K562 (cell line): ENCODE measurements at regions not wholly inside any gene's neighbourhood (a gene's known extent, or its start where the extent isn't known, plus 50 kb on each side); places are given as distances from the start of the nearest gene placed in this dataset.

Source experiments
- ARID1B ChIP-seq: fragments of 450-650 bp; IDR thresholded peaks from 2 replicates; pipeline ENCODE4 v1.6.1; 2016; ENCODE audit warnings: antibody characterized with exemption, mild to moderate bottlenecking, inconsistent platforms
- ARID3A ChIP-seq: IDR thresholded peaks from 2 replicates; pipeline ENCODE4 v1.6.1; 2012; ENCODE audit warnings: low read depth, low read length, improper control_type of control experiment, borderline replicate concordance
- BHLHE40 ChIP-seq: IDR thresholded peaks from 2 replicates; pipeline ENCODE4 v1.6.1; 2011; ENCODE audit warnings: low read length, improper control_type of control experiment
- BRD4 ChIP-seq: fragments of 200-600 bp; sonication (generic); IDR thresholded peaks from 2 replicates; pipeline ENCODE4 v1.6.1; 2017; ENCODE audit warnings: inconsistent platforms
- C11orf30 ChIP-seq: fragments of 450-650 bp; IDR thresholded peaks from 2 replicates; pipeline ENCODE4 v1.6.1; 2016; ENCODE audit warnings: low read depth, mild to moderate bottlenecking
- CBFB ChIP-seq: sonication (generic); formaldehyde crosslinking; IDR thresholded peaks from 2 replicates; pipeline ENCODE4 v1.4.0; 2020; ENCODE audit warnings: mild to moderate bottlenecking, missing genetic modification reagents
- CBX8 ChIP-seq: fragments of 200-600 bp; sonication (generic); IDR thresholded peaks from 2 replicates; pipeline ENCODE4 v1.6.1; 2012; ENCODE audit warnings: borderline replicate concordance, mixed run types, low read depth, mild to moderate bottlenecking, moderate library complexity, mixed read lengths, low read length, control low read depth, inconsistent platforms; ENCODE audit not compliant: poor library complexity, severe bottlenecking; ENCODE audit errors: extremely low read depth
- HEY1 ChIP-seq: fragments of 250-450 bp; sonication (Bioruptor Pico); IDR thresholded peaks from 2 replicates; pipeline ENCODE4 v1.5.0; 2020; ENCODE audit warnings: mild to moderate bottlenecking, moderate library complexity, borderline replicate concordance
- KDM5B ChIP-seq: fragments of 200-600 bp; sonication (generic); IDR thresholded peaks from 2 replicates; pipeline ENCODE4 v1.6.1; 2012; ENCODE audit warnings: low read depth, mild to moderate bottlenecking, moderate library complexity, low read length, control low read depth, inconsistent platforms; ENCODE audit not compliant: insufficient replicate concordance
- L3MBTL2 ChIP-seq: fragments of 450-650 bp; IDR thresholded peaks from 2 replicates; pipeline ENCODE4 v1.6.1; 2016; ENCODE audit warnings: mild to moderate bottlenecking, moderate library complexity
- MAFK ChIP-seq: IDR thresholded peaks from 2 replicates; pipeline ENCODE4 v1.6.1; 2011; ENCODE audit warnings: low read length, improper control_type of control experiment
- MEIS2 ChIP-seq: fragments of 450-650 bp; IDR thresholded peaks from 2 replicates; pipeline ENCODE4 v1.6.1; 2014; ENCODE audit warnings: mild to moderate bottlenecking; ENCODE audit not compliant: partially characterized antibody
- NBN ChIP-seq: fragments of 450-650 bp; IDR thresholded peaks from 2 replicates; pipeline ENCODE4 v1.6.1; 2016; ENCODE audit warnings: low read depth, mild to moderate bottlenecking
- NRF1 ChIP-seq, 2 experiments: fragments of 450-650 bp; IDR thresholded peaks in 1 of 2; conservative IDR thresholded peaks in 1 of 2; 2 replicates each; pipeline ENCODE4 v1.6.1; 2014; ENCODE audit warnings: mild to moderate bottlenecking in 2 of 2
- POU5F1 ChIP-seq: fragments of 150-350 bp; IDR thresholded peaks from 2 replicates; pipeline ENCODE4 v1.6.1; 2014; ENCODE audit warnings: borderline replicate concordance, low read length, low read depth, mild to moderate bottlenecking; ENCODE audit not compliant: partially characterized antibody
- VEZF1 ChIP-seq: fragments of 200-800 bp; sonication (Bioruptor generic); IDR thresholded peaks from 2 replicates; pipeline ENCODE4 v1.6.1; 2017; ENCODE audit warnings: missing genetic modification characterization, missing compliant biosample characterization
- ZNF146 ChIP-seq: IDR thresholded peaks from one replicate; pipeline ENCODE4 v1.6.1; 2018; ENCODE audit warnings: missing compliant biosample characterization; ENCODE audit not compliant: unreplicated experiment
- ZNF24 ChIP-seq: fragments of 450-650 bp; IDR thresholded peaks from 2 replicates; pipeline ENCODE4 v1.6.1; 2016
- ZNF507 ChIP-seq: conservative IDR thresholded peaks from 2 replicates; pipeline ENCODE4 v1.6.1; 2017; ENCODE audit warnings: missing genetic modification characterization, missing compliant biosample characterization
- ZNF766 ChIP-seq: fragments of 200-800 bp; sonication (Bioruptor generic); conservative IDR thresholded peaks from 2 replicates; pipeline ENCODE4 v1.6.1; 2016; ENCODE audit warnings: missing genetic modification characterization, missing compliant biosample characterization

- TF ChIP-seq NBN (0 out of 2 replicates have a peak, but pooled peaks have one; percentile 39), VEZF1 (CRISPR knock-in tag) (peak; percentile 49; the same call in 1 of the 2 replicates), POU5F1 (no peak), MAFK (peak; percentile 92), ARID1B (peak; percentile 94), NRF1 (conservative IDR thresholded peaks at IDR 0.05 in 1 of 2, IDR thresholded peaks at IDR 0.05 in 1 of 2) (peak; percentile 58 to 71), C11orf30 (peak; percentile 98), ZNF766 (peak; percentile 64), ZNF24 (no peak), BRD4 (no peak), KDM5B (no peak), ZNF507 (no peak), ZNF146 (no peak), MEIS2 (peak; percentile 40), BHLHE40 (peak; percentile 45; the same call in 1 of the 2 replicates), CBFB (CRISPR knock-in tag) (no peak), CBX8 (no peak), ARID3A (peak; percentile 53; the same call in 1 of the 2 replicates), L3MBTL2 (peak; percentile 68), HEY1 (CRISPR knock-in tag) (no peak)
Measured at GRCh38 chr6:81938014-81938856, 185.8 kb upstream of the TENT5A start (continued).
